Lung (tissue), 11 donors: ENCODE measurements at regions not wholly inside any gene's neighbourhood (a gene's known extent, or its start where the extent isn't known, plus 50 kb on each side); places are given as distances from the start of the nearest gene placed in this dataset.

Experiments
- ATAC-seq: fragments of 200-7000 bp; cut with Tn5 transposase; one replicate; pipeline ENCODE4 v1.9.1; 2020; ENCODE audit warnings: moderate number of reproducible peaks; ENCODE audit not compliant: insufficient read depth, low FRiP score
- DNase-seq, 3 donors: peaks; one replicate each; pipeline ENCODE4 v3.0.0-alpha.2; 2013 to 2017
- H3K27ac ChIP-seq, 2 donors: one replicate each; pipeline ENCODE4 v1.5.1; 2013; ENCODE audit warnings: mild to moderate bottlenecking in 2 of 2, moderate library complexity in 2 of 2, control low read depth in 1 of 2, inconsistent platforms in 1 of 2, low read depth in 1 of 2, low read length in 1 of 2
- H3K27me3 ChIP-seq, 3 donors: one replicate each; pipeline ENCODE4 v1.5.1; 2013; ENCODE audit warnings: low read length in 2 of 3; ENCODE audit not compliant: control insufficient read depth in 3 of 3, insufficient read depth in 3 of 3
- H3K36me3 ChIP-seq, 4 donors: one replicate each; pipeline ENCODE4 v1.5.1; 2013; ENCODE audit warnings: low read length in 4 of 4, mild to moderate bottlenecking in 1 of 4, moderate library complexity in 1 of 4; ENCODE audit not compliant: control insufficient read depth in 4 of 4, insufficient read depth in 4 of 4
- H3K4me1 ChIP-seq, 5 donors: one replicate each; pipeline ENCODE4 v1.5.1; 2013; ENCODE audit warnings: low read length in 5 of 5, mild to moderate bottlenecking in 2 of 5, moderate library complexity in 1 of 5; ENCODE audit not compliant: control insufficient read depth in 5 of 5, insufficient read depth in 5 of 5
- H3K4me3 ChIP-seq: one replicate; pipeline ENCODE4 v1.5.1; 2013; ENCODE audit warnings: mild to moderate bottlenecking, control low read depth, moderate library complexity
- H3K9ac ChIP-seq, 2 donors: one replicate each; pipeline ENCODE4 v1.5.1; 2013; ENCODE audit warnings: low read length in 2 of 2, control low read depth in 1 of 2; ENCODE audit not compliant: insufficient read depth in 1 of 2
- H3K9me3 ChIP-seq, 4 donors: one replicate each; pipeline ENCODE4 v1.5.1; 2013; ENCODE audit warnings: low read length in 3 of 4, mild to moderate bottlenecking in 1 of 4, moderate library complexity in 1 of 4; ENCODE audit not compliant: control insufficient read depth in 4 of 4, insufficient read depth in 3 of 4
- WGBS, 2 donors: extraction: QIAGEN DNeasy Blood & Tissue Kit; methylation state at CpG; one replicate each; pipeline ENCODE4 v1.1.7; 2013; 5-methylcytosine and 5-hydroxymethylcytosine counted together
- TF ChIP-seq, protein P1 (sequence below): IDR thresholded peaks from 2 replicates; pipeline ENCODE4 v1.5.1; 2012; ENCODE audit warnings: mild to moderate bottlenecking; ENCODE audit errors: control extremely low read depth, extremely low read depth
- donor health status: control.
- donor health status: control.
- donor health status: Bipolar disorder and iron deficiency.
- donor health status: healthy.
- donor health status: DM: yes; HTN: yes; CAD: no.

DNA sequence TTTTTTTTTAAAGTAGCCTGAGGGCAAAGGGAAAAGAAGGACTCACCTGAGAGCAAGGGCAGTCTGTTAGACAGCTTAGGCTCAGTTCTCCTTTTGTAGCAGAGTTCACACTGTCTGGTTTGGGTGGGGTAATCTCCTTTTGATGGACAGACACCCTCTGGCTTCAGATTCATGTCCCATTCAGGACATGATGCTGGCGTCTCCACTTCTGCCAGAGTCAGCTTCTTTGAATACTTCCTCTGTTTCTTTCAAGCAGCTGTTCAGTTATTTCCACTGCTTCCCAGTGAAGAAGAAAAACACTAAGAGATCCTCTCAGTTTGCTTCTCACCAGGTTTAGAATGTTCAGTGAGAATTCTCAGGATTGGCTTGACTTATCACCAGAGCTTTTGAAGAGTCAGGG lies 79.0 kb upstream of the HSD17B12 start:
- WGBS, 2 donors, result 22 to 54% methylated on average over 1 of the region's 1 CpG
- H3K4me3 ChIP-seq, result no peak overlapping the region
- ATAC-seq, result no peak
- no peak for DNase-seq
- TF ChIP-seq, protein P1, sequence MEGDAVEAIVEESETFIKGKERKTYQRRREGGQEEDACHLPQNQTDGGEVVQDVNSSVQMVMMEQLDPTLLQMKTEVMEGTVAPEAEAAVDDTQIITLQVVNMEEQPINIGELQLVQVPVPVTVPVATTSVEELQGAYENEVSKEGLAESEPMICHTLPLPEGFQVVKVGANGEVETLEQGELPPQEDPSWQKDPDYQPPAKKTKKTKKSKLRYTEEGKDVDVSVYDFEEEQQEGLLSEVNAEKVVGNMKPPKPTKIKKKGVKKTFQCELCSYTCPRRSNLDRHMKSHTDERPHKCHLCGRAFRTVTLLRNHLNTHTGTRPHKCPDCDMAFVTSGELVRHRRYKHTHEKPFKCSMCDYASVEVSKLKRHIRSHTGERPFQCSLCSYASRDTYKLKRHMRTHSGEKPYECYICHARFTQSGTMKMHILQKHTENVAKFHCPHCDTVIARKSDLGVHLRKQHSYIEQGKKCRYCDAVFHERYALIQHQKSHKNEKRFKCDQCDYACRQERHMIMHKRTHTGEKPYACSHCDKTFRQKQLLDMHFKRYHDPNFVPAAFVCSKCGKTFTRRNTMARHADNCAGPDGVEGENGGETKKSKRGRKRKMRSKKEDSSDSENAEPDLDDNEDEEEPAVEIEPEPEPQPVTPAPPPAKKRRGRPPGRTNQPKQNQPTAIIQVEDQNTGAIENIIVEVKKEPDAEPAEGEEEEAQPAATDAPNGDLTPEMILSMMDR, result no peak
- no peak overlapping the region for H3K27ac ChIP-seq
- H3K27me3 ChIP-seq, result peaks cover 0 to 10% (median 2%) of the 10 kb centered on the region in 3 donors
- H3K9ac ChIP-seq, result no peak overlapping the region
- no peaks in the 10 kb centered on the region for H3K4me1 ChIP-seq
- H3K36me3 ChIP-seq, result no peaks in the 10 kb centered on the region
- H3K9me3 ChIP-seq, result peaks cover 0 to 2% (median 0%) of the 10 kb centered on the region in 4 donors

DNA sequence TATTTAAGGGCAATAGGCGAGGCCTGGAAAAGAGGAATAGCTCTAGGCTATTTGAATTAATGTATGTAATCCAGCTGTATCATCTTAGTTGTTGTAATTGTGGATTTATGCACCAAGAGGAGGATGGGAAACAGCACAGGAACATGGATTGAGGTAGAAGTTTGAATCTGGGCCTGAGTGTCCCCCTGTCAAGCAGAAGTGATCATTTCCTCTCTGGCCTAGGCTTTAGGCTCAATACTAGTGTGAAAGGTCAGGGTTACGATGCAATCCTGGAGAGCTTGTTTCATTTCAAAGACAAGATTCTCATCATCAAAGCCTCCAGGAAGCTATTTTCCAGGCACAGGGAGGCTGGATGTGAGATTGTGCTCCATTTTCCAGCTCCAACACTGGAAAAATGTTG lies 77.9 kb upstream of the HSD17B12 start:
- H3K27ac ChIP-seq, result no peak overlapping the region
- ATAC-seq (no peak), DNase-seq (no peak)
- no peaks in the 10 kb centered on the region for H3K4me1 ChIP-seq
- H3K27me3 ChIP-seq, result peaks cover 0 to 10% (median 2%) of the 10 kb centered on the region in 3 donors
- TF ChIP-seq, protein P1, result no peak
- H3K36me3 ChIP-seq, result no peaks in the 10 kb centered on the region
- no peak overlapping the region for H3K4me3 ChIP-seq
- H3K9me3 ChIP-seq, result peaks cover 0 to 2% (median 0%) of the 10 kb centered on the region in 4 donors
- 79 to 91% methylated on average over 2 of the region's 2 CpGs for WGBS, 2 donors
- no peak overlapping the region for H3K9ac ChIP-seq

DNA sequence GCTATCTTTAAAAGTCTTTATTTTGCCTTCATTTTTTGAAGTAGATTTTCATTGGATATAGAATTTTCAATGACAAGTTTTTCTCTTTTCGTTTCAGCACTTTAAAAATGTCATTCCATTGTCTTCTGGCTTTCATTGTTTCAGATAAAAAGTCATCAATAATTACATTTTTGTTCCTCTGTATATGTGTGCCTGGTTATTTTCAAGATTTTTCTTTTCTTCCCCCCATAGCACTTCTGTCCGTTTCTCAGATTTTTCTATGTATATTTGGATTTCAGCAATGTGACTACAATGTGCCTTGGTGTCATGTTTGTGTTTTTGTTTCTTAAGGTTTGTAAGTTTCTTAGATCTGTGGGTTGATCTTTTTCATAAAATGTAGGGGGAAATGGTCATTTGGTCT lies 66.3 kb upstream of the HSD17B12 start:
- Histone ChIP-seq H3K9ac (no peak overlapping the region), H3K4me1 (no peaks in the 10 kb centered on the region), H3K36me3 (no peaks in the 10 kb centered on the region), H3K9me3 (peaks cover 0 to 8% (median 0%) of the 10 kb centered on the region in 4 donors), H3K27ac (no peak overlapping the region), H3K27me3 (no peaks in the 10 kb centered on the region), H3K4me3 (no peak overlapping the region)
- 84 to 86% methylated on average over 2 of the region's 2 CpGs for WGBS, 2 donors
- ATAC-seq, result no peak
- no peak for DNase-seq
- TF ChIP-seq, protein P1, result no peak

DNA sequence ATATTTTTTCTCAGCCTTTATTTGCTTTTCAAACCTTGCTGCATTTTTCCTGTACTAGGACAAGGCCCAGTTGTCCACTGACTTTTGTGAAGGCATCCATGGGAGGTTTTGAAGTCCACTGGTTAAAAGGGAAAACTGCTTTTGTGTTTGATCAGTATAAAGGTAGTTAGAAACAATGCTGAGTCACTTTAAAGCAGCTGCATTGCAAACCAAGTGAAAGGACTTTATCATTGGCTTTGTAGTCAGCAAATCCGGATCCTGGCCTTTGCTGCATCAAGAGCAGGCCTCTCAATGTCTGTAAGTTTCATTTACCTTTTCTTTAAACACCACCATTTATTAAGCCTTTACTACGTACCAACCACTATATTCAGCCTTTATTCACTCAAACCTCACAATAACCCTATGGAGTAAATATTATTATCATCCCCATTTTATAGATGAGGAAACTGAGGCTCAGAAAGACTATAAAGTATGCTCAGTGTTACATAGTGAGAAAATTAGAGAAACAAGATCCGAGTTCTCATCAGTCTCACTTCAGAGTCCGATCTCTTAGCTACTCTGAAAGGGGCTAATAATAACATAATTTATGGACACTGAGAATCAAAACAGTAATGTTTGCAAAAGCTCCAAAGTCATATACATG lies 60.6 kb upstream of the HSD17B12 start:
- DNase-seq (no peak), ATAC-seq (no peak)
- 89% methylated on average over 4 of the region's 4 CpGs for WGBS, 2 donors
- Histone ChIP-seq H3K4me1 (no peaks in the 10 kb centered on the region), H3K4me3 (no peak overlapping the region), H3K9ac (no peak overlapping the region), H3K9me3 (peaks cover 0 to 5% (median 0%) of the 10 kb centered on the region in 4 donors), H3K27ac (no peak overlapping the region), H3K36me3 (no peaks in the 10 kb centered on the region), H3K27me3 (peaks cover 0 to 4% (median 2%) of the 10 kb centered on the region in 3 donors)
- TF ChIP-seq, protein P1, result no peak
